Heart right ventricle (tissue), 16 donors: ENCODE measurements at regions not wholly inside any gene's neighbourhood (a gene's known extent, or its start where the extent isn't known, plus 50 kb on each side); places are given as distances from the start of the nearest gene placed in this dataset.

ENCODE experiments used
- ATAC-seq, 8 donors: fragments of 200-7000 bp; cut with Tn5 transposase; one replicate each; pipeline ENCODE4 v1.9.1; 2020; ENCODE audit warnings: mild to moderate bottlenecking in 8 of 8, moderate library complexity in 8 of 8, moderate number of reproducible peaks in 1 of 8
- DNase-seq, 2 donors: peaks; one replicate each; pipeline ENCODE4 v3.0.0-alpha.2; 2020
- H3K27ac ChIP-seq, 10 donors: fragments of 200-600 bp; sonication (generic) in 2 of 10; one replicate each; pipeline versions ENCODE4 v1.5.0 to v1.8.0; 2020 to 2022; ENCODE audit warnings: mild to moderate bottlenecking in 3 of 10
- H3K27me3 ChIP-seq, 7 donors: fragments of 200-600 bp; one replicate each; pipeline ENCODE4 v1.8.0; 2021 to 2022; ENCODE audit warnings: mild to moderate bottlenecking in 2 of 7
- H3K36me3 ChIP-seq, 9 donors: fragments of 200-600 bp; sonication (generic) in 1 of 9; one replicate each; pipeline versions ENCODE4 v1.5.0 to v1.8.0; 2020 to 2022; ENCODE audit warnings: mild to moderate bottlenecking in 2 of 9
- H3K4me1 ChIP-seq, 9 donors: fragments of 200-600 bp; sonication (generic) in 1 of 9; one replicate each; pipeline versions ENCODE4 v1.5.0 to v1.8.0; 2020 to 2022; ENCODE audit warnings: mild to moderate bottlenecking in 4 of 9
- H3K4me3 ChIP-seq, 10 donors: fragments of 200-600 bp; sonication (generic) in 2 of 10; one replicate each; pipeline versions ENCODE4 v1.5.0 to v1.8.0; 2020 to 2022; ENCODE audit warnings: mild to moderate bottlenecking in 7 of 10, moderate library complexity in 2 of 10
- H3K9me3 ChIP-seq, 11 donors: fragments of 200-600 bp in 10 of 11; sonication (generic) in 2 of 11; one replicate each; pipeline versions ENCODE4 v1.5.0 to v1.8.0; 2013 to 2022; ENCODE audit warnings: mild to moderate bottlenecking in 2 of 11, control low read depth in 1 of 11, moderate library complexity in 1 of 11
- CTCF ChIP-seq, 9 donors: fragments of 200-600 bp; sonication (generic) in 2 of 9; IDR thresholded peaks; one replicate each; pipeline versions ENCODE4 v1.5.0 to v1.8.0; 2021 to 2022; ENCODE audit warnings: antibody characterized with exemption in 9 of 9, mild to moderate bottlenecking in 5 of 9, moderate library complexity in 1 of 9
- whole genome bisulfite sequencing, 2 donors: extraction: QIAGEN DNeasy Blood & Tissue Kit; methylation state at CpG; one replicate each; pipeline ENCODE4 v1.1.7; 2013; ENCODE audit warnings: inconsistent platforms in 1 of 2; 5-methylcytosine and 5-hydroxymethylcytosine counted together
- intact Hi-C, 10 donors: fragments of 100-400 bp; cut with DNase I; formaldehyde crosslinking; loops; one replicate each; pipeline versions ENCODE4 v1.11.1 to v1.14.2; 2022
- donor health status: Arrhythmogenic right ventricular cardiomyopathy.
- donor health status: ischemic (EF 13 %, LVEDD 7.1; RV severe dilation, severe dysfunction).
- donor health status: healthy with polysubstance abuse.
- donor health status: DM: no; HTN: yes; CAD: no.
- donor health status: DM: no; HTN: no; CAD: no.
- donor health status: ischemic (EF 25% LVEDD 6.9; RV normal size, moderate dysfunction).
- donor health status: ischemic (EF 25% LVEDD 5.7; RV mildly dilated, moderate dysfunction).
- donor health status: healthy.
- donor health status: DM: yes; HTN: yes; CAD: no.
- donor health status: Ischemic cardiomyopathy.
- donor health status: ischemic (EF 35%, LVEDD 5.7; RV mildly dilated, moderate dysfunction).
- donor health status: nonischemic (EF 11% LVEDD 7.7; RV severe dilation, severe dysfunction).
- donor health status: DM: yes; HTN: yes; CAD: no.
- donor health status: PGD.
- donor health status: ischemic (EF 29% LVEDD 5.4; RV normal size, mild dysfunction).
- donor health status: nonischemic (EF 23%, LVEDD 6.1; RV moderate dilation, normal function).

GRCh38 chr15:70602834-70603560 is 160.4 kb downstream of the UACA start:
- peaks cover 0 to 38% (median 21%) of the 10 kb centered on the region in 9 donors for H3K4me1 ChIP-seq
- no peak overlapping the region for H3K27ac ChIP-seq
- peaks cover 0 to 11% (median 2%) of the 10 kb centered on the region in 11 donors for H3K9me3 ChIP-seq
- intact Hi-C loops = no loop called here
- no peaks in the 10 kb centered on the region for H3K27me3 ChIP-seq
- no peak for TF ChIP-seq CTCF (IDR thresholded peaks at IDR 0.05)
- no peak overlapping the region for H3K4me3 ChIP-seq
- no peak for ATAC-seq
- H3K36me3 ChIP-seq = no peaks in the 10 kb centered on the region
- DNase-seq = no peak
- WGBS, 2 donors = 76 to 79% methylated on average over 12 of the region's 12 CpGs

- Histone ChIP-seq H3K27ac (no peak overlapping the region), H3K27me3 (no peaks in the 10 kb centered on the region), H3K36me3 (no peaks in the 10 kb centered on the region), H3K4me1 (peaks cover 0 to 32% (median 21%) of the 10 kb centered on the region in 9 donors), H3K9me3 (peaks cover 0 to 11% (median 2%) of the 10 kb centered on the region in 11 donors), H3K4me3 (no peak overlapping the region)
- intact Hi-C loops = no loop called here
- 94 to 96% methylated on average over 4 of the region's 4 CpGs for WGBS, 2 donors
- ATAC-seq (no peak), DNase-seq (no peak)
- no peak for TF ChIP-seq CTCF (IDR thresholded peaks at IDR 0.05)
These were observed 161.1 kb downstream of the UACA start for GRCh38 chr15:70602281-70602680.

DNA sequence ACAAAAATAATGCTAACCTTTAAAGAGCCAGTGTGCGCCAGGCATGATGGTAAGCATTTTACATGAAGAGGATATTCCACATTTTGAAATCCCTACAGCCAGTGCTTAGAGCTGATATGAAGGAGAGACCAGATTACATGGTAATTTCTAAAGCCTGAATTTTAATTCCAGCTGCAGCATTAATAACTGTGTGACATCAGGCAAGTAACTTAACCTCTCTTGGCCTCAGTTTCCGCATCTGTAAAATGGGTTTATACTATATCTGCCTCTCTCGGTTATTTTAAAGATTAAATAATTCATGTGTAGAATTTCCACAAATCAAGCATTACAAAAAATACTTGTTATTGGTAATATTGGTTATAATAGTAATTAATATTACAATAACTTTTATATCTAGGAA is 165.4 kb downstream of the UACA start:
- WGBS, 2 donors = 96 to 98% methylated on average over 3 of the region's 3 CpGs
- H3K27me3 ChIP-seq = no peaks in the 10 kb centered on the region
- no peaks in the 10 kb centered on the region for H3K36me3 ChIP-seq
- no peak for TF ChIP-seq CTCF (IDR thresholded peaks at IDR 0.05)
- H3K9me3 ChIP-seq = peaks cover 0 to 35% (median 8%) of the 10 kb centered on the region in 11 donors
- intact Hi-C loops = no loop called here
- ATAC-seq (no peak), DNase-seq (no peak)
- H3K4me3 ChIP-seq = no peak overlapping the region
- no peak overlapping the region for H3K27ac ChIP-seq
- no peaks in the 10 kb centered on the region for H3K4me1 ChIP-seq

GRCh38 chr15:70597056-70597603 is 166.2 kb downstream of the UACA start:
- ATAC-seq (no peak), DNase-seq (no peak)
- Histone ChIP-seq H3K4me3 (no peak overlapping the region), H3K9me3 (peaks cover 0 to 35% (median 8%) of the 10 kb centered on the region in 11 donors), H3K27me3 (no peaks in the 10 kb centered on the region), H3K27ac (no peak overlapping the region), H3K36me3 (no peaks in the 10 kb centered on the region), H3K4me1 (no peaks in the 10 kb centered on the region)
- TF ChIP-seq CTCF (IDR thresholded peaks at IDR 0.05) = no peak
- intact Hi-C loops = no loop called here
- 43 to 50% methylated on average over 5 of the region's 5 CpGs for WGBS, 2 donors
